Activated CD4-positive, alpha-beta memory T cell treated with anti-CD3 and anti-CD28 coated beads for 36 hours (primary cell): ENCODE measurements at regions not wholly inside any gene's neighbourhood (a gene's known extent, or its start where the extent isn't known, plus 50 kb on each side); places are given as distances from the start of the nearest gene placed in this dataset.

Experiments used
- CTCF ChIA-PET: fragments of 350-600 bp; sonication (Branson Sonifier 250); formaldehyde crosslinking; loops from one replicate; lab custom pipeline; 2021; ENCODE audit warnings: antibody characterized with exemption, inconsistent platforms; lab: Charles Lee
- POLR2A ChIA-PET: fragments of 350-600 bp; sonication (Branson Sonifier 250); formaldehyde crosslinking; loops from one replicate; lab custom pipeline; 2021; ENCODE audit warnings: antibody characterized with exemption; lab: Charles Lee
- DNase-seq: peaks from one replicate; pipeline ENCODE4 v3.0.0-alpha.2; 2020
- H3K27ac Mint-ChIP-seq: one replicate; pipeline ENCODE4 v1.8.0; 2021; ENCODE audit warnings: mixed read lengths
- H3K27me3 Mint-ChIP-seq: one replicate; pipeline ENCODE4 v1.8.0; 2021; ENCODE audit warnings: mixed read lengths
- H3K36me3 Mint-ChIP-seq: one replicate; pipeline ENCODE4 v1.8.0; 2021; ENCODE audit warnings: mixed read lengths
- H3K4me1 Mint-ChIP-seq: one replicate; pipeline ENCODE4 v1.8.0; 2021; ENCODE audit warnings: low read depth, mixed read lengths
- H3K4me3 Mint-ChIP-seq: one replicate; pipeline ENCODE4 v1.8.0; 2021; ENCODE audit warnings: mild to moderate bottlenecking, mixed read lengths
- H3K9me3 Mint-ChIP-seq: one replicate; pipeline ENCODE4 v1.8.0; 2021; ENCODE audit warnings: mixed read lengths
- intact Hi-C: fragments of 100-400 bp; cut with micrococcal nuclease; formaldehyde crosslinking; loops from one replicate; pipeline ENCODE4 v1.15.1; 2023

DNA sequence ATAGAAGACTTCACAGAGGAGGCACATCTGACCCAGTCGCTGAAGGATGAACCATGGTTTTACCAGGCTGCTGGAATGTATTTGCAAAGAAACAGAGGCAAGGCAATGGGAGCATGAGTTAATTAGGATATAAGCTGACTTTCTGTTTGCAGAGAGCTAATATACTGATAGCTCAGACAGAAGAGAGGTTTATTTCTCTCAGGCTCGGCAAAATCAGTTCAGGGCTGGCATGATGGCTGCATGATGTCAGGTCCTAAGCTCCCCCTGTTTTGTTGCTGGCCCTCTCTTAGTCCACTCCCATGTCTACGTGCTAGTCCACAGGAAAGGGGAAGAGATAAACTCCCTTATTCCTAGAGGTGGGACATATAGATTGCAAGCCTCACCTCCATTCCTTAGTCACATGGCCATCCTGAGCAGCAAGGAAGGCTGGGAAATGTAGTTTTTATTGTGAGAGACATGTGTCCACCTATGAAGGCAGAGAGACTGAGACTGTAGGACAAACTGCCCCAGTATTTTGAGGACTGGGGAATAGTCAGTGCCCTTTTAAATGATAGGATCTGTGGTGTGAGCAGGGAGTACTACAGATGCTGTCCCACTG, 224.5 kb downstream of the VRK1 start:
- no peak overlapping the region for H3K27ac Mint-ChIP-seq
- H3K4me3 Mint-ChIP-seq: no peak overlapping the region
- POLR2A ChIA-PET: no interaction called here

DNA sequence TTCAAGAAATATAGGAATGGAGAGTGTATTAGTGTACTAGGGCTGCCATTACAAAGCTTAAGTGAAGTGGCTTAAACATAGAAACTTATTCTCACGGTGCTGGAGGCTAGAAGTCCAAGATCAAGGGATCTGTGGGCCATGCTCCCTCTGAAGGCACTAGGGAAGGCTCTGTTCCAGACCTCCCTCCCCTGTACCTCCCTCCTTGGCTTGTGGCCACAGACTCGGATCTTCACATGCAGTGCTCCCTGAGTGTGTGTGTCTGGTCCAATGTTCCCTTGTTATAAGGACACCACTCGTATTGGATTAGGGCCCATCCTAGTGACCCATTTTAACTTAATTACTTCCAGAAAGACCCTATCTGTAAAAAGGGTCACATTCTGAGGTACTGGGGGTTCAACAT, 225.6 kb downstream of the VRK1 start:
- CTCF ChIA-PET: no interaction called here
- peaks cover 4% of the 10 kb centered on the region for H3K4me1 Mint-ChIP-seq

More for the DNA sequence above, 224.5 kb downstream of the VRK1 start:
- H3K9me3 Mint-ChIP-seq: no peaks in the 10 kb centered on the region
- H3K4me1 Mint-ChIP-seq: peaks cover 4% of the 10 kb centered on the region
- CTCF ChIA-PET: no interaction called here
- intact Hi-C loops: no loop called here
- H3K36me3 Mint-ChIP-seq: no peaks in the 10 kb centered on the region
- peaks cover 5% of the 10 kb centered on the region for H3K27me3 Mint-ChIP-seq
- no peak for DNase-seq

DNA sequence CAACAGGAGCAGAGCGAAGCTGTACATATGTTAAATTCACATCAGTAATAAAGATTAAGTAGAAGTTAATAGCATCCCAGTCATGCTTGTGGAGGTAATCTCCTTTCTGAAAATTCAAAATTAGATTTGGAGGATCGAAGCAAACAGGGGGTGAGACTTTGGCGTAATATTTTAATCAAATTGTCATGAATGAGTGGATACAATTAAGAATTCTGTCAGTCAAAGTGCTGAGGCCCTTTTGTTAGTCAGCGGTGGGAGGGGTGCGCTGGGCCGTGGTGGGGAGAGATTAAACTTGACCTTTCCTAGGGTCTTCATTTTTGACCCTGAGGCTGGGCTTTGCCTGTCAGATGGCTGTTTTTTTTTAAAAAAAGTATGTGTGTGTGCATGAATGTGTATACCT, 226.7 kb downstream of the VRK1 start:
- DNase-seq: no peak
- no peak overlapping the region for H3K4me3 Mint-ChIP-seq
- H3K27ac Mint-ChIP-seq: no peak overlapping the region
- H3K27me3 Mint-ChIP-seq: peaks cover 5% of the 10 kb centered on the region
- no peaks in the 10 kb centered on the region for H3K9me3 Mint-ChIP-seq
- CTCF ChIA-PET: no interaction called here
- POLR2A ChIA-PET: no interaction called here
- H3K4me1 Mint-ChIP-seq: peaks cover 4% of the 10 kb centered on the region
- H3K36me3 Mint-ChIP-seq: no peaks in the 10 kb centered on the region
- intact Hi-C loops: no loop called here

More for the DNA sequence above, 225.6 kb downstream of the VRK1 start:
- DNase-seq: no peak
- intact Hi-C loops: no loop called here
- Mint-ChIP-seq H3K27me3 (peaks cover 5% of the 10 kb centered on the region), H3K27ac (no peak overlapping the region), H3K9me3 (no peaks in the 10 kb centered on the region), H3K36me3 (no peaks in the 10 kb centered on the region), H3K4me3 (no peak overlapping the region)
- POLR2A ChIA-PET: no interaction called here

DNA sequence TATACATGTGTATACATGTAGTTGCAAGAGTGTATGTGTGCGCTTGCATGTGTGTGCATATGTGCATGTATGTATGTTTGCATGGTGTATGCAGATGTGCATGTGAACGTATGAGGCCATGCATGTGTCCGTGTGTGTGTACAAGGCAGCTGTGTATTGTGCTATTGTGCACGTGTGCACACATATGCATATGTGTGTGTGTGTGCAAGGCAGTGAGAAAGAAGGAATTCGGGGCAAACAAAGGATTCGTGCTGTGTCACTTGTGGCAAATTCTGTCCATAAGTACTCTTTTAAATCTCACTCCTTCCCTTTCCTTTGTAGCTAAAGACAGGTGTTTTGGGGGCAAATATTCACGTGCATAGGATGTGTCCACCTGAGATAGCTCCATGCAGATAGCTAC, 227.1 kb downstream of the VRK1 start:
- Mint-ChIP-seq H3K4me3 (no peak overlapping the region), H3K4me1 (peaks cover 4% of the 10 kb centered on the region), H3K27ac (no peak overlapping the region), H3K27me3 (peaks cover 5% of the 10 kb centered on the region), H3K9me3 (no peaks in the 10 kb centered on the region), H3K36me3 (no peaks in the 10 kb centered on the region)
- no peak for DNase-seq
- intact Hi-C loops: no loop called here
- POLR2A ChIA-PET: no interaction called here
- CTCF ChIA-PET: no interaction called here

DNA sequence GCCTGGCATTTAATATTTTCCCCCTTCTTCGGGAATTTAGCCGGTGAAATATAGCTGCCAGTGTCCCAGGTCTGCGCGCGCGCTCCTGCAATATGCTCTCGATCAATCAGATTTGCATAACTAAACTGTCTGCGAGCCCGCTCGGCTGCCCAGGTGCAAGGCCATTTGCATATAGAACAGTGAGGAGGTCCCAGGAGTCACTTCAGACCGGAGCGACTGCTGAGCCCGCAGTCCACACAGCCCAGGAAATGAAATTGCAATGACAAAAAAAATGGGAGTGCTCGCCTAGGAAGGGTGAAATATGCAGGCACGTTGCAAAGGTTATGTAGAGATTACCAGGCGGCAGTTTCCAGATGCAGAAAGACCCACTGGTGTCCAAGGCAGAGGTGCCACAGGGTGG, 228.5 kb downstream of the VRK1 start:
- intact Hi-C loops: no loop called here
- Mint-ChIP-seq H3K4me1 (peaks cover 4% of the 10 kb centered on the region), H3K4me3 (no peak overlapping the region), H3K36me3 (no peaks in the 10 kb centered on the region), H3K9me3 (no peaks in the 10 kb centered on the region), H3K27ac (no peak overlapping the region), H3K27me3 (peaks cover 5% of the 10 kb centered on the region)
- CTCF ChIA-PET: no interaction called here
- POLR2A ChIA-PET: no interaction called here
- no peak for DNase-seq

DNA sequence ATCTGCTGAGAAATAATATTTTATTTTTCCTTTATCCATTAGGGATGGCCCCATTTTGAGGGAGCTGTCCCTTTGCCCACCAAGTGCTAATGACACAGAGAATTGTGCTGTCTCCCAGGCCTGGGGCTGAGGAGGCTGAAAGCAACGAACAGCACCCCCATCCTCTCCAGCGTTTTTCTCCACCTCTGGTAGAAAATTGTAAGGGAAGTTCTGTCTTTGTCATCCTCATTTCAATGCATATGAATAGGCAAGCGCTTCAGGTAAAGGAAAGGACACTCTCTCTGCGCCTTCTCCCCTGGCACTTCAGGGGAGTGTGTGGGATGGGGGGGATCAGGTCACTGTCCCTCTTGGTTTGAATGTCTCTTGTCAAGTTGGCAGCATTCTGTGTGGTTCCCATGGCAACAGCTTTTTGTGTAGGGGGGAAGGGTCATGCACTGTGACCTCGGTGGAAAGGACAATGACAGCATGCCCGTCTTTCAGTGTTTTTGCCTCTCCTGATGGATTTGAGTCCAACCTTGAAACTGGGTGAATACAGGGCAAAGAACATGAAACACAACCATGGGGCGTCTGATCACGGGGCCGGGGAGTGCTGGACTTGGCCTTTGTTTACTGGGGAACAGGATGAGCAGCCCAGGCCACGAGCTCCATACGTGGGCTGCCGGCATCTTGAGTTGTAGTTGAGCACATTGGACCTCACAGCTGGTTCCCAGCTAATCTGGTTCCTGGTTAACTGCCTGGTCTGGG, 230.2 kb downstream of the VRK1 start:
- Mint-ChIP-seq H3K27me3 (peaks cover 18% of the 10 kb centered on the region), H3K4me3 (no peak overlapping the region), H3K36me3 (peaks cover 3% of the 10 kb centered on the region), H3K9me3 (peaks cover 2% of the 10 kb centered on the region), H3K4me1 (peaks cover 2% of the 10 kb centered on the region), H3K27ac (no peak overlapping the region)
- DNase-seq: no peak
- CTCF ChIA-PET: no interaction called here
- intact Hi-C loops: no loop called here
- POLR2A ChIA-PET: no interaction called here

DNA sequence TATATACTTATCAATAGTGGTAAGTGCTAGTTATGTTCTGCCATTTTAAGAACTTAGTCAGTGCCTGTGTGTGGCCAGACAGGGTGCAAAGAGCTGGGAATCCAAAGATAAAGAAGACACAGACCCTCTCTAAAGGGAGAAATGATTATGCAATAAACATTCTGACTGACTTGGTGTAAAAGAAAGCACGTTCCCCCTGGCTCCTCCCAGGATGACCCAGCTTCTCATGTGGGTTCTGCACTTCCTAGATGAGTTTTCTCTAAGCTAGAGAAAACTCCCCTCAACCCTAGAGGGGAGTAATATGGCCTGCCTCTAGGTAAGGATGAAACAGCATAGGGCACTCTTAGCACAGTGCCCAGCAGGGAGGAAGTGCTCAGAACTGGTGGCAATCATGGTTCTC, 231.2 kb downstream of the VRK1 start:
- intact Hi-C loops: no loop called here
- peaks cover 22% of the 10 kb centered on the region for H3K27me3 Mint-ChIP-seq
- H3K4me3 Mint-ChIP-seq: no peak overlapping the region
- peaks cover 6% of the 10 kb centered on the region for H3K4me1 Mint-ChIP-seq
- H3K27ac Mint-ChIP-seq: no peak overlapping the region
- peaks cover 3% of the 10 kb centered on the region for H3K36me3 Mint-ChIP-seq
- ChIA-PET POLR2A (no interaction called here), CTCF (no interaction called here)
- H3K9me3 Mint-ChIP-seq: peaks cover 2% of the 10 kb centered on the region
- DNase-seq: no peak

DNA sequence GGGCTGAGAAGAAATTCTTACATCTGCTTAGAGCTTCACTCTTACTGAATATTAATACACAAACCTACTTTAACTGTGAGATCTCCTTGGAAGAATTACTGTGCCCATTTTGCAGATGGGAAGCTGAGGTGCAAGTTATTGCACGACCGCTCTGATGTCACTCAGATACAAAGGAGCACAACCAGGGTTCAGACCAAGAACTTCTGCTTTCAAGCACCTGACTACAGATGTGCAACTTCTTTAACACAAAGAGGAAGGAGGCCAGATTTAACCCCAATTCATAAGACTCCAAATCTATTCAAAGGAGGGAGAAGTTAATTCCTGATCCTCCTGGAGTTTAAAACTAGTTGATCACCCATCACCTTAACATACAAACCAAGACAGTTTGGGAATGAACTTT, 232.6 kb downstream of the VRK1 start:
- intact Hi-C loops: no loop called here
- POLR2A ChIA-PET: no interaction called here
- Mint-ChIP-seq H3K9me3 (peaks cover 2% of the 10 kb centered on the region), H3K27me3 (peaks cover 29% of the 10 kb centered on the region), H3K4me1 (peaks cover 6% of the 10 kb centered on the region), H3K36me3 (peaks cover 3% of the 10 kb centered on the region), H3K4me3 (no peak overlapping the region), H3K27ac (no peak overlapping the region)
- CTCF ChIA-PET: no interaction called here
- no peak for DNase-seq

DNA sequence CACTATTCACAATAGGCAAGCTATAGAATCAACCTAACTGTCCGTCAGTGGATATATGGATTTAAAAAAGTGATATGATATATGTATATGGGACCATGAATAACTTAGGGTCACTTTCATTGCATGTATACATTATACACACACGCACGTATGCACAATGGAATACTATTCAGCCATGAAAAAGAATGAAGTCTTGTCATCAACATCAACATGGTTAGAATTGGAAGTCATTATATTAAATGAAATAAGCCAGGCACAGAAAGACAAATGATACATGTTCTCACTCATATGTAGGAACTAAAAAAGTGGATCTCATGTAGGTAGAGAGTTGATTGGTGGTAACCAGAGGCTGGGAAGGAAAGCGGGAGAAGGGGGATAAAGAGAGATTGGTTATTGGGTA, 234.3 kb downstream of the VRK1 start:
- intact Hi-C loops: no loop called here
- Mint-ChIP-seq H3K27ac (no peak overlapping the region), H3K4me3 (no peak overlapping the region), H3K9me3 (peaks cover 2% of the 10 kb centered on the region), H3K36me3 (peaks cover 3% of the 10 kb centered on the region), H3K4me1 (peaks cover 6% of the 10 kb centered on the region), H3K27me3 (peaks cover 35% of the 10 kb centered on the region)
- CTCF ChIA-PET: no interaction called here
- no peak for DNase-seq
- POLR2A ChIA-PET: no interaction called here

DNA sequence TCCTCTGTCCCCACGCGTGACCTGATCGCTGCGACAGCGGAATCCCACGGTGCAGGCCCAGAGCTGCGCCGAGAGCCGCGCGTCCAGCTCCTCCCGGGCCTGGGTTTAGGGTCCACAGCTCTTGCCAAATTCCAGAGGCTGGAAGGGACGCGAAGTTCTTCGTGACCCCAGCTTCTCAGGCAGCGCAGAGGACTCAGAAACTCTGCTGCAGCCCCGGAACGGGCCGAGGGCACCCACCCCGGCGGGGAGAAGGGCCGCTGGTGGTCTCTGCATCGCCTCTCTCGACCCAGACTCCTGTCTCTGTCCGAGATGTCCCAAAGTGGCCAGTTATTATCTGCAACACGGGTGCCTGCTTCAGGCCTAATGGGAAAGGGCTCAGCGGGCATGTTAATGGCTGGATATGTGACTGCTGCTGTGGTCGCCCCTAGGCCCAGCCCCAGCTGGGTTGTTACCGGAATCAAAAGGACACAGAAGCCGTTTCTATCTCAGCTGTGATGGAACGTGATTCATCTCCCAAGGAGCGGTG, 236.4 kb downstream of the VRK1 start:
- peaks cover 35% of the 10 kb centered on the region for H3K27me3 Mint-ChIP-seq
- no peak for DNase-seq
- POLR2A ChIA-PET: no interaction called here
- intact Hi-C loops: no loop called here
- H3K4me1 Mint-ChIP-seq: peaks cover 6% of the 10 kb centered on the region
- H3K36me3 Mint-ChIP-seq: peaks cover 3% of the 10 kb centered on the region
- H3K27ac Mint-ChIP-seq: no peak overlapping the region
- CTCF ChIA-PET: no interaction called here
- no peak overlapping the region for H3K4me3 Mint-ChIP-seq
- peaks cover 2% of the 10 kb centered on the region for H3K9me3 Mint-ChIP-seq

DNA sequence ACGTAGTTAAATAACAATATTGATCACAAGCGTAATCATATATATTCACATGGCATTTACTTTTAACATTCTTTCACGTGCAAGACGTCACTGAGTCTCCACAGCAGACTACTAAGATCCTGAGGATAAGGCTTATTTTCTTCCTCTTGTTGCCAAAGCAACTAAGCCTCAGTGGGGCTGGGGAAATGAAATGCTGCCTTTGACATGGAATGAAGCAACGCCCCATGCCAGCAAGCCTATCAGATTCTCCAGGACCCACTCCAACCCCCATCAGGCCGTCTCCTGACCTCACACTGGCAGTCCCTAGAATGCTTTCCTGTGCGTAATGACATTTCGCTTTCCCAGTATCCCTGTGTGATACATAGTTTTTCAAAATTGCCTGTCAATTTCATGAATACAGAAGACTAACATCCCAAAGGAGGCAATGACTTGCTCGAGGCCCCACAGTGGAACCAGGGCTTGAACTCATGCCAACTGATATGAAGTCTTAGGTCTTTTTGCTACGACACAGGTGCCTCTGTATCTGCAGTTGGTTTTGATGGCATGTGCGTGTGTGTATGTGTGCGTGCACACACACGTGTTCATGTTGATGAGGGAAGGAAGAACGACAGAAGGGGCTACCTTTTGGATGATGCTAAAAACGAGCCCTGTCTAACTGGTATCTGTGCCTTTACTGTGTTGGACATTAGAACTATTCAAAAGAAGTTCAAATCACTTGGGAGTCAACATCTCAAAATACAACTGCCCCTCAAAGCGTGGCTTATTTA, 239.1 kb downstream of the VRK1 start:
- ChIA-PET CTCF (no interaction called here), POLR2A (no interaction called here)
- Mint-ChIP-seq H3K4me3 (no peak overlapping the region), H3K4me1 (peaks cover 6% of the 10 kb centered on the region), H3K36me3 (peaks cover 8% of the 10 kb centered on the region), H3K27me3 (peaks cover 32% of the 10 kb centered on the region), H3K9me3 (peaks cover 12% of the 10 kb centered on the region), H3K27ac (no peak overlapping the region)
- intact Hi-C loops: no loop called here
- no peak for DNase-seq

DNA sequence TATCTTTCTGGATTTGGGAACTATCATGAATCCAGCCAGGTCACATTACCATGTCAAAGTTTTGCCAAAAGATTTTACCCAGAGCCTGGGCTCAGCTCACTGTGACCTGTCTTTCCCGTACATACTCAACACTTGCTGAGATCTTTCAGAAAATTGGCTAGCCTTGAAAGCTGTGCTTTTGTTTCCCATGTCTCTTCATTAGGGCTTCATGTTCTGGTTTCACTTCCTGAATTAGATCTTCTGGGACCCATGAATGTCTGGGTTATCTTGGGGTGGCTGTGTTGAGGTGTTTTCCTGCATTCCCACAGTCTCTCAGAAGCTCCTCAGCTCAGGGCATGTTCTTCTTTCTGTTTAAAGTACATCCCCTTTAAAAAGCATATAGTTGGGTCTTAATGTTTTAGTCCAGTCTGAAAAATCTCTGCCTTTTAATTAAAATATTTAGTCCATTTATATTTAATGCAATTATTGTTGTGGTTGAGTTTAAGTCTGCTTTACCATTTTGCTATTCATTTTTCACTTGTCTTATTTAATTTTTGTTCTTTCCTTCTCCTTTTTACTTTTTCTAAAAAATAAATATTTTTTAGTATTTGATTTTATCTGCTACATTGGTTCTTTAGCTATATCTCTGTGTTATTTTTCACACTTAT, 242.7 kb downstream of the VRK1 start:
- Mint-ChIP-seq H3K36me3 (peaks cover 5% of the 10 kb centered on the region), H3K4me1 (no peaks in the 10 kb centered on the region), H3K27ac (no peak overlapping the region), H3K4me3 (no peak overlapping the region), H3K9me3 (peaks cover 14% of the 10 kb centered on the region), H3K27me3 (peaks cover 9% of the 10 kb centered on the region)
- intact Hi-C loops: no loop called here
- no peak for DNase-seq
- CTCF ChIA-PET: no interaction called here
- POLR2A ChIA-PET: no interaction called here
